ENCODE measurements at regions not wholly inside any gene's neighbourhood (a gene's known extent, or its start where the extent isn't known, plus 50 kb on each side); places are given as distances from the start of the nearest gene placed in this dataset.

GRCh38 chr21:24617819-24618218 is 989.5 kb downstream of the MRPL39 start:
- no peak for DNase-seq (ENCODE audit: low spot score)
- H3K9ac ChIP-seq (ENCODE audit: low read depth in 1 of 2, low read length in 2 of 2), result no peak overlapping the region
- 64% methylated on average over 2 of the region's 2 CpGs for WGBS
- no peak overlapping the region for H3K4me3 ChIP-seq (ENCODE audit: low read depth in 1 of 3, low read length in 3 of 3)
- H3K36me3 ChIP-seq (ENCODE audit: control insufficient read depth in 4 of 4, insufficient read depth in 3 of 4, low read depth in 1 of 4, low read length in 3 of 4), result no peaks in the 10 kb centered on the region
- no peak overlapping the region for H3K27ac ChIP-seq (ENCODE audit: low read depth in 1 of 2, low read length in 2 of 2)
- H3K9me3 ChIP-seq (ENCODE audit: control insufficient read depth in 4 of 4, low read length in 3 of 4), result no peaks in the 10 kb centered on the region
- no peaks in the 10 kb centered on the region for H3K27me3 ChIP-seq (ENCODE audit: control insufficient read depth in 4 of 4, insufficient read depth in 4 of 4, low read length in 3 of 4)
- H3K4me1 ChIP-seq (ENCODE audit: control insufficient read depth in 4 of 4, insufficient read depth in 4 of 4, low read length in 3 of 4), result no peaks in the 10 kb centered on the region
- TF ChIP-seq JUND (IDR thresholded peaks at IDR 0.05) (no peak), EGR1 (IDR thresholded peaks at IDR 0.05; ENCODE audit: low read depth in 2 of 2) (no peak), RXRA (IDR thresholded peaks at IDR 0.05) (no peak), FOXA1 (IDR thresholded peaks at IDR 0.05) (no peak), HNF4G (IDR thresholded peaks at IDR 0.05) (no peak), YY1 (IDR thresholded peaks at IDR 0.05) (no peak), CTCF (IDR thresholded peaks at IDR 0.05; ENCODE audit: low read depth, low read length, missing input control) (no peak), GABPA (IDR thresholded peaks at IDR 0.05 in 1 of 2, conservative IDR thresholded peaks at IDR 0.05 in 1 of 2) (no peak), FOXA2 (IDR thresholded peaks at IDR 0.05) (no peak), ZBTB33 (IDR thresholded peaks at IDR 0.05) (no peak), TAF1 (conservative IDR thresholded peaks at IDR 0.05) (no peak), REST (IDR thresholded peaks at IDR 0.05) (no peak), MAX (IDR thresholded peaks at IDR 0.05) (no peak), HNF4A (conservative IDR thresholded peaks at IDR 0.05) (no peak), ATF3 (IDR thresholded peaks at IDR 0.05) (no peak), RAD21 (IDR thresholded peaks at IDR 0.05) (no peak), NR2F2 (IDR thresholded peaks at IDR 0.05) (no peak), SP1 (IDR thresholded peaks at IDR 0.05) (no peak)
